ENCODE measurements at regions not wholly inside any gene's neighbourhood (a gene's known extent, or its start where the extent isn't known, plus 50 kb on each side); places are given as distances from the start of the nearest gene placed in this dataset.

GRCh38 chr1:25137521-25138395, 94.5 kb downstream of the SYF2 start:
- no peak for TF ChIP-seq POLR2A (IDR thresholded peaks at IDR 0.05)
- no peak for TF ChIP-seq CTCF (IDR thresholded peaks at IDR 0.05)
